GM19025 (cell line): ENCODE measurements at regions not wholly inside any gene's neighbourhood (a gene's known extent, or its start where the extent isn't known, plus 50 kb on each side); places are given as distances from the start of the nearest gene placed in this dataset.

Source experiments
- ATAC-seq: cut with Tn5 transposase; IDR thresholded peaks from one replicate; pipeline ENCODE4 v1.9.1; 2021; ENCODE audit warnings: mild to moderate bottlenecking, low read depth, moderate library complexity; ENCODE audit not compliant: unreplicated experiment

GRCh38 chr3:41118461-41119390, 80.6 kb upstream of the CTNNB1 start:
- ATAC-seq = no peak

DNA sequence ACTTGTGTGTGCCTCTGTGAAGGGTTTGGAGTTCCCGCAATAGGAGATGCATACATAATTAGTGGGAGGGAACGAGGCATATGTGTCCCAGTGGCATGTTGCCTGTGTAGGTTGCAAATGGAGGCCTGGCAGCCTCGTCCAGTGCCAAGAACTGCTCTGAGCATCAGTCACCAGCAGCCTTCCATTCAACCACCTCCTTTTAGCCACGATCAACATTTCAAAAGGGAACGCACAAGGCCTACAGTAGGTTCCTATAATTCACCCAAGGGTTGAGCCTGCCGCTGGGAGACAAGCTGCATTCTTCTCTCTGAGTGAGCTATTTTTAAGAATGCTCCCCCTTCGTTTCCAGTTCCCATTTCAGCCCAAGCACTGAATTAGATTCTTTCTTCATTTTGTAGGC, 78.8 kb upstream of the CTNNB1 start:
- ATAC-seq = no peak

DNA sequence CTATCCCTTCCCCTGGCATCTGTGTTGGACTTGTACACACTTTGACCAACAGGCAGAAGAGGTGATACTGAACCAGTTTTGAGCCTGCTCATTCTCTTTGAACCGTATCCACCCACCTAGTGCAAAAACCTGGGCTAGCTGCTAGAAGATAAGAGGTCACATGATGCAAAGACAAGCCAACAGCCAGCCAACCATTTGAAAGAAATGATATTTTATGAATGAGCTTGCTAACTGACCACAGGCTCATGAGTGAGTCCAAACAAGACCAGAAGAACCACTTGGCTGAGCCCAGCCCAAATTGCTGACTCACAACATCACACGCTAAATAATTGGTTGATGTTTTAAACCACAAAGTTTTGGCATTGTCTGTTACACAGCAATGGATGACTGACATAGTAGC, 74.0 kb upstream of the CTNNB1 start:
- no peak for ATAC-seq

DNA sequence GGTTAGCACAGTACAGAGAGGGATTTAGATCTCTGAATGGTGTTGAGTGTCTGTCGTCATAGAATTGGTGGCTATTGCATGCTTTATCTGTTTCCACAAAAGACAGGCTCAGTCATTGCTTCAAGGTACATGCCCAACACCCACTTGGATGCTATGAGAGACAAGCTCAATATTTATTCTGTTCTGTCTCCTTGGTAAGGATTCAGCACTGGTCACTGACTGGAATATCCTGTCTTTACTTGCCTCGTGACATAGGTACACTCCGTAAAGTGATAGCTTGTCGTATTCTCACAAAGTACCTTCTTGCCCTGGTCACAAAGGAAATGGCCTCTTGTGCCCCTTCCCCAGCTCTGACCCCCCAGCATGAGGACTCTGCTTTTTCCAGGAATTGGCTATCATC, 72.8 kb upstream of the CTNNB1 start:
- ATAC-seq = no peak

GRCh38 chr3:41126961-41127360, 72.3 kb upstream of the CTNNB1 start:
- no peak for ATAC-seq

DNA sequence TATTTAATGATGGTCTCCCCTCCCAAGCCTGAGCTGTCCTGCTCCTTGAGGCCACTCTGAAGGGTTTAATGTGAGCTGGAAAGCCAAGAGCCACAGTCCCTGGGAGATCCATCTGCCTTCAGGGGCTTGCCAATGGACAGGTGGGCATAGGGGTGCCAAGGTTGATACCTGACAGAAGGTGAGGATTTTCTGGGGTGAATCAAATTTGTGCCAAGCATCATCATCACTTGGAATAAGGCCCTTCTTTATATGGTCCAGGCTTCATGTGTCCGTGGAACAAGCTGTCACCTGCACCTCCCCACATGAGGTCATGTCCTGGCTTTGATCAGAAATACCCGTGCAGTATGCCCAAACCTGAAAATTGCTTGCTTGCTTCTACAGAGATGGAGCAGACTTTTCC, 71.9 kb upstream of the CTNNB1 start:
- no peak for ATAC-seq

- ATAC-seq = no peak
Observed at GRCh38 chr3:41129731-41130130, 69.6 kb upstream of the CTNNB1 start.

GRCh38 chr3:41131224-41131623, 68.1 kb upstream of the CTNNB1 start:
- ATAC-seq = no peak

DNA sequence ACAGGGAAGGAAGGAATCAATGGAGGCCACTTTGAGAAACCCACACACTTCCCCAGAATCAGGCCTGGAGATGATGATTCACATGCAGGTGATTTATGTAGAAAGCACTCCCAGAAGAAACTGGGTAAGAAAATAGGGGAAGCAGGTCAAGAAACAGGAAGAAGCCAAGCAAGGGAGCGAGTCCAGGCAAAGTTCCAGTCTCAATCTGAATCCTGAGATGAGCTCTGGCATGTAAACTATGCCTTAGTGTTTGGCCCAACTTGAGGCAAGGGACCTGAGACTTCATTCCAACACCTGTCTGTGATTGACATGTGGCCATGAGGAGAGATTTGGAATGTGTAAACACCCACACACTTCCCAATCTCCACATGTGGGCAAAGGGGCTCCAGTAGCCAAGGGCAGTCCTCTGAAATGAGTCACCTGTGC, 61.6 kb upstream of the CTNNB1 start:
- no peak for ATAC-seq

GRCh38 chr3:41138146-41138545, 61.2 kb upstream of the CTNNB1 start:
- no peak for ATAC-seq

DNA sequence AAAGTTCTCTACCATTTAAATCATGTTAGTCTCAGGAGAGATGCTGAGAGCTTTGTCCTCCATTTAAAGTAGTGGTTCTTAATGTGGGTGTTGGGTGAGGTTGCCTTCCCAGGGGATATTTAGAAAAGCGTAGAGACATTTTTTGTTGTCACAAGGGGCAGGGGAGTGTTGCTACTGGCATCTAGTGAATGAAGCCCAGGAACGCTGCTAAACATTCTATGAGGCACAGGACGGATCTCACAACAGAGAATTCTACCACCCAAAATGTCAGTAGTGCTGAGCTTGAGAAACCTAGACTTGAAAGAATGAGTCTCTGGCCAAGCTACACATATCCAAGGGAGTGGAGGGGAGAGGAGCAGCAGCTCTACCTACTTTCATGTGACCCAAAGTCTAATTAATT, 60.7 kb upstream of the CTNNB1 start:
- no peak for ATAC-seq

DNA sequence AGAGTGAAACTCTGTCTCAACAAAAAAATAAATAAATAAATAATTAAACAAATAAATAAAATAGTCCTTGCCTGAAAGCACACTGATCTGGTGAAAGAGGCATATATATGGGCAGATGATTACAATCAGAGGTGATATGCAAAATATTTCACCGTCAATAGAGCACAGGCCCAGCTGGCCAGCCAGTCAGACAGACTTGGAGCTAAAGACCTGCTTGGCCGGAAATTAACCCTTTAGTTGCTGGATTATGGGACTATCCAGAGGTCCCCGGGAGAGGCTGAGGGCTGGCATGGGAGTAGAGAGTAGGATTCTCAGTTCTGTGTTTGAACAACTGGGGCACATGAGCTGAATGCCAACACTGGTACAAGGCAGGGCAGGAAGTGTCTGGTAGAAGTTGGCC, 59.1 kb upstream of the CTNNB1 start:
- no peak for ATAC-seq

- ATAC-seq = no peak
Observed at GRCh38 chr3:41141433-41142167, 57.7 kb upstream of the CTNNB1 start.

DNA sequence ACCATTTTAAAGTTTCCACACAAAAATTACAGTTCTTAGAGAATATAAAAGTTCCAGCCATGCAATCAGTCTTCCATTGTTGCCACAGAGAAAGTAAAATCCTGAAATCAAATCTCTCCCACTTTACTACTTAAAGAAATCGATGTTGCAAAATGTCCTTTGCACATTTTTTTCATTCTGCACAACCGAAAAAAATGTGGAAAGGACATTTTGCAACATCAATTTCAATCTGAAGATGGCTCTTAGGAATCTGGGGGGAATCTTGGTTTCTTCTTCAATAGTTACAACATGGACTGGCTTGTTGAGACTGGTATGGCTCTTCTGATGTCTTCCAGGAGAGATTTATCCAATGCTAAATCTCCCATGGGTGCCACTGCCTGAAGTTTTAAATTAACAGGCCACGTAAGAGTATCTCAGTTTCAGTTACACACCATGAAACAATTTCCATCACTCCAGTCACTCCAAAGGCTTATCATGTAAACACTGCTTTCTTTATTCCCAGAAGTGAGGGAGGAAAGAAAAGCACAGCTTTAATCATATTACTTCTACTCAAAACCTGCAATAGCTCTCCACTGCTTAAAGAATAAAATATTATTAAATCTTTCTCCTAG, 55.8 kb upstream of the CTNNB1 start:
- no peak for ATAC-seq

DNA sequence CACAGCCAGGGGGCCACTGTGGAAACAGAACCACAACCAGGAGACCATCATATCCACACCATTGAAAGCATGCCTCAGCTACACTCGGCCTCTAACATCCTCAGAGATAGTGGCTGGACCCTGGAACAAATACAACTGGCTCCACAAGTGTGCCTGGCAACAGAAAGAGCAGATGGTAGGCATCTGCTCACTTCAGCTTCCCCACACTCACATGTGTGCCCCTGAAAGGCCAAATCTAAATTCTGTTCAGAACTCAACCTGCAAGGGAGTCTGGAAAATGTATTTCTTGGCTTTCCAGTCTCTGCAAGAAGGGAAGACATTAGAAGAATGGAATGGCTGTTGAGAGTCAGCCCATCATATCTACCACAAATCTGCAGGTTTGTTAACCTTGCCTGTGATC, 54.7 kb upstream of the CTNNB1 start:
- ATAC-seq = no peak

DNA sequence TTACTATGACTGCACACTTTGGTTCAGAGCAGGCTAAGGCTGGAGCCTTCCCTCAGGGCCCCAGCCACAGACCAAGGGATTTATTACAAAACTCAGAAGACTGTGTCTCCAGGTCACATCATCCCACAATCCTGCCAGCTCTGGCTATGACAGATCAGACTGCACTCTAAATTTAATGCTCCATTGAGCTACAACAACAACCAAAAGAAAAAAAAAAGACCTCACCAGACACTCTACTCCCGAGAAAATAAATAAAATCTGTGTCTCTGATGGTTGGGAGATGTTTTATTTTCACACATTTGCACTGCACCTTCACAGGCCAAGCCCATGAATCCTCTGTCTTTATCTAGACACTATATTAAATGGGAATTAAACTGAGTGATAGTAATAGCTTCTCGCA, 50.8 kb upstream of the CTNNB1 start:
- no peak for ATAC-seq

- no peak for ATAC-seq
Observed at GRCh38 chr3:41148901-41149300, 50.4 kb upstream of the CTNNB1 start.
